Nephron progenitor cell (in vitro differentiated cells): ENCODE measurements at regions not wholly inside any gene's neighbourhood (a gene's known extent, or its start where the extent isn't known, plus 50 kb on each side); places are given as distances from the start of the nearest gene placed in this dataset.
"Not testable (repeated sequence)": the region's sequence is repeated elsewhere in the genome, so short reads cannot be mapped to it uniquely, and the experiment has no call there.

Experiments used
- DNase-seq: peaks from one replicate; pipeline ENCODE4 v3.0.0; 2021
- H3K27ac Mint-ChIP-seq: 2 replicates; pipeline ENCODE4 v1.8.0; 2021; ENCODE audit warnings: mild to moderate bottlenecking, moderate library complexity, mixed read lengths
- H3K27me3 Mint-ChIP-seq: 2 replicates; pipeline ENCODE4 v1.8.0; 2021; ENCODE audit warnings: mild to moderate bottlenecking, low read depth, mixed read lengths; ENCODE audit not compliant: poor library complexity
- H3K36me3 Mint-ChIP-seq: 2 replicates; pipeline ENCODE4 v1.8.0; 2021; ENCODE audit warnings: low read depth, mixed read lengths
- H3K4me1 Mint-ChIP-seq: 2 replicates; pipeline ENCODE4 v1.8.0; 2021; ENCODE audit warnings: mixed read lengths
- H3K4me3 Mint-ChIP-seq: 2 replicates; pipeline ENCODE4 v1.8.0; 2021; ENCODE audit warnings: mild to moderate bottlenecking, moderate library complexity, mixed read lengths
- H3K9me3 Mint-ChIP-seq: 2 replicates; pipeline ENCODE4 v1.8.0; 2021; ENCODE audit warnings: mild to moderate bottlenecking, moderate library complexity, mixed read lengths
- CTCF ChIP-seq: fragments of 200-600 bp; sonication (generic); IDR thresholded peaks from 2 replicates; pipeline ENCODE4 v1.5.0; 2021; ENCODE audit warnings: antibody characterized with exemption

GRCh38 chr10:131833013-131833412 is 67.8 kb upstream of the PPP2R2D start:
- H3K4me1 Mint-ChIP-seq, result peaks cover 10% of the 10 kb centered on the region
- H3K4me3 Mint-ChIP-seq, result no peak overlapping the region
- DNase-seq, result no peak
- H3K27ac Mint-ChIP-seq, result no peak overlapping the region
- H3K9me3 Mint-ChIP-seq, result peaks cover 9% of the 10 kb centered on the region
- no peaks in the 10 kb centered on the region for H3K36me3 Mint-ChIP-seq
- peaks cover 19% of the 10 kb centered on the region for H3K27me3 Mint-ChIP-seq
- no peak for TF ChIP-seq CTCF

- peaks cover 10% of the 10 kb centered on the region for H3K4me1 Mint-ChIP-seq
- peaks cover 13% of the 10 kb centered on the region for H3K27me3 Mint-ChIP-seq
- H3K4me3 Mint-ChIP-seq, result no peak overlapping the region
- peaks cover 4% of the 10 kb centered on the region for H3K9me3 Mint-ChIP-seq
- no peak for DNase-seq
- H3K36me3 Mint-ChIP-seq, result no peaks in the 10 kb centered on the region
- TF ChIP-seq CTCF, result no peak
- H3K27ac Mint-ChIP-seq, result no peak overlapping the region
Observed at GRCh38 chr10:131833446-131834080, 67.2 kb upstream of the PPP2R2D start.

GRCh38 chr10:131834152-131834810 is 66.5 kb upstream of the PPP2R2D start:
- no peak for TF ChIP-seq CTCF
- Mint-ChIP-seq H3K27ac (no peak overlapping the region), H3K27me3 (peaks cover 11% of the 10 kb centered on the region), H3K4me3 (no peak overlapping the region), H3K36me3 (no peaks in the 10 kb centered on the region), H3K9me3 (peaks cover 3% of the 10 kb centered on the region), H3K4me1 (peaks cover 10% of the 10 kb centered on the region)
- DNase-seq, result no peak

- H3K4me1 Mint-ChIP-seq, result peaks cover 5% of the 10 kb centered on the region
- no peak overlapping the region for H3K4me3 Mint-ChIP-seq
- peak; percentile 1 for DNase-seq
- no peak overlapping the region for H3K27ac Mint-ChIP-seq
- H3K36me3 Mint-ChIP-seq, result no peaks in the 10 kb centered on the region
- H3K27me3 Mint-ChIP-seq, result peaks cover 5% of the 10 kb centered on the region
- no peak for TF ChIP-seq CTCF
- H3K9me3 Mint-ChIP-seq, result peaks cover 10% of the 10 kb centered on the region
Observed at GRCh38 chr10:131838966-131839742, 61.7 kb upstream of the PPP2R2D start.

- H3K27me3 Mint-ChIP-seq, H3K4me3 Mint-ChIP-seq, H3K27ac Mint-ChIP-seq, H3K4me1 Mint-ChIP-seq, H3K36me3 Mint-ChIP-seq: not testable (repeated sequence)
- peak; percentile 42 for TF ChIP-seq CTCF
- peaks cover 10% of the 10 kb centered on the region for H3K9me3 Mint-ChIP-seq
- peak; percentile 4 for DNase-seq
Observed at GRCh38 chr10:131839880-131840787, 60.7 kb upstream of the PPP2R2D start.
